Brain microvascular endothelial cell (primary cell): ENCODE measurements at regions not wholly inside any gene's neighbourhood (a gene's known extent, or its start where the extent isn't known, plus 50 kb on each side); places are given as distances from the start of the nearest gene placed in this dataset.

Source experiments
- DNase-seq: peaks from one replicate; pipeline ENCODE4 v3.0.0-alpha.2; 2020
- H3K27ac ChIP-seq: fragments of 250-450 bp; sonication (Bioruptor Pico); 2 replicates; pipeline ENCODE4 v1.5.1; 2020; ENCODE audit warnings: mild to moderate bottlenecking, moderate library complexity
- H3K27me3 ChIP-seq: fragments of 250-450 bp; sonication (Bioruptor Pico); replicated peaks from 2 replicates; pipeline ENCODE4 v1.5.1; 2020; ENCODE audit warnings: mild to moderate bottlenecking
- H3K36me3 ChIP-seq: fragments of 250-450 bp; sonication (Bioruptor Pico); replicated peaks from 2 replicates; pipeline ENCODE4 v1.5.1; 2020; ENCODE audit warnings: mild to moderate bottlenecking
- H3K4me3 ChIP-seq: 2 replicates; pipeline ENCODE4 v1.5.1; 2011; ENCODE audit warnings: low read depth, mild to moderate bottlenecking, control low read depth, low read length, moderate library complexity
- CTCF ChIP-seq: IDR thresholded peaks from 2 replicates; pipeline ENCODE4 v1.5.1; 2011; ENCODE audit warnings: low read depth, mild to moderate bottlenecking, moderate library complexity, low read length, control low read depth, inconsistent platforms; ENCODE audit errors: missing control alignments
- in situ Hi-C: cut with HindIII; loops from 2 replicates; pipeline ENCODE4 v1.10.0; 2017; ENCODE audit warnings: low sequenced_read_pairs, low pct_ligation_motif_present

- H3K27ac ChIP-seq = no peak overlapping the region
- DNase-seq = no peak
- no peak for TF ChIP-seq CTCF
- no peaks in the 10 kb centered on the region for H3K36me3 ChIP-seq
- no peaks in the 10 kb centered on the region for H3K27me3 ChIP-seq
- no peak overlapping the region for H3K4me3 ChIP-seq
- in situ Hi-C loops = no loop called here
Measured at GRCh38 chr11:91955206-91955605, 269.4 kb upstream of the FAT3 start.

- DNase-seq = no peak
- H3K36me3 ChIP-seq = no peaks in the 10 kb centered on the region
- no peak overlapping the region for H3K4me3 ChIP-seq
- no peak overlapping the region for H3K27ac ChIP-seq
- in situ Hi-C loops = no loop called here
- no peaks in the 10 kb centered on the region for H3K27me3 ChIP-seq
- no peak for TF ChIP-seq CTCF
Measured at GRCh38 chr11:91952056-91952455, 272.6 kb upstream of the FAT3 start.

GRCh38 chr11:91947215-91947820, 277.3 kb upstream of the FAT3 start:
- no peak overlapping the region for H3K4me3 ChIP-seq
- DNase-seq = peak; percentile 3
- no peaks in the 10 kb centered on the region for H3K27me3 ChIP-seq
- in situ Hi-C loops = no loop called here
- H3K36me3 ChIP-seq = no peaks in the 10 kb centered on the region
- no peak overlapping the region for H3K27ac ChIP-seq
- no peak for TF ChIP-seq CTCF

- H3K4me3 ChIP-seq = no peak overlapping the region
- no peaks in the 10 kb centered on the region for H3K27me3 ChIP-seq
- H3K27ac ChIP-seq = no peak overlapping the region
- in situ Hi-C loops = no loop called here
- no peaks in the 10 kb centered on the region for H3K36me3 ChIP-seq
- TF ChIP-seq CTCF = no peak
- DNase-seq = peak; percentile 3
Measured at GRCh38 chr11:91946397-91946951, 278.1 kb upstream of the FAT3 start.

- H3K27ac ChIP-seq = no peak overlapping the region
- H3K4me3 ChIP-seq = no peak overlapping the region
- in situ Hi-C loops = no loop called here
- no peak for TF ChIP-seq CTCF
- no peak for DNase-seq
- H3K27me3 ChIP-seq = no peaks in the 10 kb centered on the region
- no peaks in the 10 kb centered on the region for H3K36me3 ChIP-seq
Measured at GRCh38 chr11:91935120-91935519, 289.5 kb upstream of the FAT3 start.
